GM12878 (cell line): ENCODE measurements at regions not wholly inside any gene's neighbourhood (a gene's known extent, or its start where the extent isn't known, plus 50 kb on each side); places are given as distances from the start of the nearest gene placed in this dataset.

ENCODE experiments used
- ATAC-seq: fragments of 200-7000 bp; cut with Tn5 transposase; 3 replicates; pipeline ENCODE4 v1.9.1; 2020; ENCODE audit warnings: mild to moderate bottlenecking, moderate library complexity
- BruUV-seq: library from RNA; stranded (reverse); fragments of 400-500 nt; replicated peaks from 2 replicates; lab custom pipeline; 2021; lab: Mats Ljungman, UMichigan
- CTCF ChIA-PET: fragments of 300-600 bp; sonication (Branson Sonifier 250); formaldehyde crosslinking; extraction: SDS; loops from one replicate; lab custom pipeline; 2021; ENCODE audit warnings: inconsistent platforms; lab: Yijun Ruan, JAX
- POLR2A ChIA-PET: fragments of 350-600 bp; formaldehyde crosslinking; extraction: SDS; loops from one replicate; lab custom pipeline; 2021; ENCODE audit warnings: inconsistent platforms; lab: Charles Lee
- RAD21 ChIA-PET: fragments of 300-600 bp; sonication (Branson Sonifier 250); formaldehyde crosslinking; loops from one replicate; lab custom pipeline; 2023; ENCODE audit warnings: antibody characterized with exemption; ENCODE audit not compliant: unreplicated experiment; lab: Charles Lee
- SMC1A ChIA-PET: fragments of 300-600 bp; sonication (Branson Sonifier 250); formaldehyde crosslinking; loops from one replicate; lab custom pipeline; 2023; ENCODE audit not compliant: unreplicated experiment, uncharacterized antibody; lab: Charles Lee
- DNase-seq: peaks from one replicate; pipeline ENCODE4 v3.0.0-alpha.2; 2011; ENCODE audit warnings: low read depth, low spot score
- FAIRE-seq: peaks from 3 replicates; lab custom pipeline; 2011; peaks lifted over from hg19 to GRCh38; lab: Jason Lieb, UNC
- H2AFZ ChIP-seq: 2 replicates; pipeline ENCODE4 v1.6.0; 2011; ENCODE audit warnings: low read depth, low read length, control low read depth; ENCODE audit not compliant: control insufficient read depth
- H3K27ac ChIP-seq: 2 replicates; pipeline ENCODE4 v1.5.1; 2011; ENCODE audit warnings: control low read depth; ENCODE audit not compliant: control insufficient read depth, insufficient read depth
- H3K27me3 ChIP-seq, 2 experiments: replicated peaks in 1 of 2; 2 replicates each; pipeline versions ENCODE4 v1.6.0 to v1.6.1; 2011; ENCODE audit warnings: low read length in 1 of 2; ENCODE audit not compliant: control insufficient read depth in 2 of 2, insufficient read depth in 2 of 2
- H3K36me3 ChIP-seq, 2 experiments: 2 replicates each; pipeline ENCODE4 v1.5.1; 2011; ENCODE audit warnings: low read length in 1 of 2; ENCODE audit not compliant: control insufficient read depth in 2 of 2, insufficient read depth in 2 of 2
- H3K4me1 ChIP-seq: 2 replicates; pipeline ENCODE4 v1.6.1; 2011; ENCODE audit warnings: mild to moderate bottlenecking, low read length, moderate library complexity, mixed read lengths; ENCODE audit not compliant: control insufficient read depth, insufficient read depth
- H3K4me2 ChIP-seq: 2 replicates; pipeline ENCODE4 v1.6.0; 2011; ENCODE audit warnings: control low read depth; ENCODE audit not compliant: control insufficient read depth, insufficient read depth
- H3K4me3 ChIP-seq: fragments of 200-600 bp; sonication (generic); 2 replicates; pipeline ENCODE4 v1.5.1; 2016
- H3K79me2 ChIP-seq: 2 replicates; pipeline ENCODE4 v1.6.0; 2011; ENCODE audit warnings: low read length; ENCODE audit not compliant: control insufficient read depth, insufficient read depth
- H3K9ac ChIP-seq: 2 replicates; pipeline ENCODE4 v1.8.0; 2011; ENCODE audit warnings: low read length, control low read depth, mixed read lengths; ENCODE audit not compliant: control insufficient read depth, insufficient read depth
- H3K9me3 ChIP-seq: replicated peaks from 3 replicates; pipeline ENCODE4 v1.5.1; 2011; ENCODE audit warnings: mild to moderate bottlenecking, low read length; ENCODE audit not compliant: control insufficient read depth, insufficient read depth
- H4K20me1 ChIP-seq: 2 replicates; pipeline ENCODE4 v1.6.0; 2011; ENCODE audit not compliant: control insufficient read depth, insufficient read depth
- BCL11A ChIP-seq: IDR thresholded peaks from 2 replicates; pipeline ENCODE4 v1.6.1; 2011; ENCODE audit warnings: low read depth, low read length
- CREB1 ChIP-seq: IDR thresholded peaks from 2 replicates; pipeline ENCODE4 v1.6.1; 2012; ENCODE audit warnings: low read depth, mild to moderate bottlenecking, inconsistent platforms
- E4F1 ChIP-seq: fragments of 450-650 bp; IDR thresholded peaks from 2 replicates; pipeline ENCODE4 v1.6.1; 2018; ENCODE audit warnings: borderline replicate concordance, mild to moderate bottlenecking; ENCODE audit not compliant: partially characterized antibody
- ESRRA ChIP-seq: IDR thresholded peaks from 2 replicates; pipeline ENCODE4 v1.6.1; 2012; ENCODE audit warnings: mild to moderate bottlenecking, low read length, improper control_type of control experiment
- FOS ChIP-seq: IDR thresholded peaks from 3 replicates; pipeline ENCODE4 v1.6.1; 2011; ENCODE audit warnings: borderline replicate concordance; ENCODE audit not compliant: insufficient read length; ENCODE audit errors: extremely low read depth
- GATAD2B ChIP-seq: fragments of 450-650 bp; conservative IDR thresholded peaks from 2 replicates; pipeline ENCODE4 v1.6.1; 2017; ENCODE audit warnings: low read depth, mild to moderate bottlenecking, moderate library complexity
- HDGF ChIP-seq: fragments of 450-650 bp; IDR thresholded peaks from 2 replicates; pipeline ENCODE4 v1.6.1; 2016; ENCODE audit warnings: antibody characterized with exemption
- NBN ChIP-seq: fragments of 450-650 bp; IDR thresholded peaks from 2 replicates; pipeline ENCODE4 v1.6.1; 2016
- POLR2AphosphoS2 ChIP-seq: IDR thresholded peaks from 2 replicates; pipeline ENCODE4 v1.6.1; 2011; ENCODE audit warnings: low read depth, mild to moderate bottlenecking, low read length, improper control_type of control experiment, moderate library complexity
- SMAD1 ChIP-seq: fragments of 450-650 bp; IDR thresholded peaks from 2 replicates; pipeline ENCODE4 v1.6.1; 2018; ENCODE audit warnings: mild to moderate bottlenecking, low read depth; ENCODE audit not compliant: partially characterized antibody
- TCF3 ChIP-seq: IDR thresholded peaks from 2 replicates; pipeline ENCODE4 v1.6.1; 2012; ENCODE audit warnings: low read depth, mild to moderate bottlenecking, low read length, borderline replicate concordance; ENCODE audit not compliant: insufficient read depth
- YY1 ChIP-seq: IDR thresholded peaks from 2 replicates; pipeline ENCODE4 v1.6.1; 2011; ENCODE audit warnings: low read depth, mild to moderate bottlenecking, low read length
- WGBS: methylation state at CpG from one replicate; pipeline ENCODE4 v1.1.6; 2016; ENCODE audit warnings: low lambda C conversion rate; ENCODE audit not compliant: insufficient replicate concordance, insufficient coverage; ENCODE audit errors: missing lambda C conversion rate; 5-methylcytosine and 5-hydroxymethylcytosine counted together
- in situ Hi-C: fragments of 300-500 bp; cut with MboI; formaldehyde crosslinking; loops from 9 replicates; pipeline ENCODE4 v1.14.3; 2018; ENCODE audit warnings: mixed read lengths
- intact Hi-C: fragments of 100-400 bp; cut with micrococcal nuclease; formaldehyde crosslinking; loops from one replicate; pipeline ENCODE4 v1.14.2; 2022; ENCODE audit not compliant: unreplicated experiment
- TF ChIP-seq, protein P1 (sequence below): IDR thresholded peaks from 2 replicates; pipeline ENCODE4 v1.6.1; 2011; ENCODE audit warnings: borderline replicate concordance, low read depth, mild to moderate bottlenecking, moderate library complexity, mixed read lengths, low read length; ENCODE audit not compliant: insufficient read depth; ENCODE audit errors: extremely low read length

DNA sequence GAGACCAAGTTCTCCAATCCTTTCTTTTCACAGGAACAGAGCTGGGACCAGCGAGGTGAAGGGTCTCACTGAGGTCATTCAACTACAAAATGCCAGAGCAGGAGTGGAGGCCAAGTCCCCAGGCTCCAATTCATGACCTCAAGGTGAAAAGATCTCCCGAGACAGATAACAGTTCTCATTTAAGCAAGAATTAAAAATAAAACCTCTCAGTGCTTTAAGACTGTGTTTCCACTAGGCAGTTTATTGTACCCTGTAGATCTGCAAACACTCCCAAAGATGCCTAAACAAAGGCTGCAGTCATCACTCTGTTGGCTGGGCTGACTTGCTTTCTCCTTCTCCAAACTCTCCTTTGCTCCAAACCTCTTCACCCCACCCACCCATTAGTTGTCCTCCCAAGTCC is 74.8 kb upstream of the CXCL12 start:
- RAD21 ChIA-PET = no interaction called here
- no peak for FAIRE-seq
- intact Hi-C loops = no loop called here
- POLR2A ChIA-PET = no interaction called here
- SMC1A ChIA-PET = no interaction called here
- in situ Hi-C loops = no loop called here
- Histone ChIP-seq H2AFZ (no peak overlapping the region), H3K4me1 (no peaks in the 10 kb centered on the region)
- TF ChIP-seq E4F1 (no peak), TCF3 (no peak), CREB1 (no peak), ESRRA (no peak), YY1 (no peak), NBN (no peak), BCL11A (no peak), POLR2AphosphoS2 (no peak), GATAD2B (no peak), SMAD1 (no peak), FOS (no peak), HDGF (no peak)
- TF ChIP-seq, protein P1, sequence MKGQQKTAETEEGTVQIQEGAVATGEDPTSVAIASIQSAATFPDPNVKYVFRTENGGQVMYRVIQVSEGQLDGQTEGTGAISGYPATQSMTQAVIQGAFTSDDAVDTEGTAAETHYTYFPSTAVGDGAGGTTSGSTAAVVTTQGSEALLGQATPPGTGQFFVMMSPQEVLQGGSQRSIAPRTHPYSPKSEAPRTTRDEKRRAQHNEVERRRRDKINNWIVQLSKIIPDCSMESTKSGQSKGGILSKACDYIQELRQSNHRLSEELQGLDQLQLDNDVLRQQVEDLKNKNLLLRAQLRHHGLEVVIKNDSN = no peak
- TF ChIP-seq, all 136 proteins: peak for 0
- no peak overlapping the region for H3K4me3 ChIP-seq
- 17% methylated on average over 2 of the region's 2 CpGs for WGBS
- no peaks in the 10 kb centered on the region for H4K20me1 ChIP-seq
- no peak overlapping the region for H3K27ac ChIP-seq
- DNase-seq (no peak), ATAC-seq (no peak)
- no peaks in the 10 kb centered on the region for H3K9me3 ChIP-seq
- BruUV-seq = no TSS peak
- H3K79me2 ChIP-seq = no peaks in the 10 kb centered on the region
- CTCF ChIA-PET = no interaction called here
- H3K36me3 ChIP-seq = no peaks in the 10 kb centered on the region
- no peaks in the 10 kb centered on the region; a peak in 1 of 4 replicates for H3K27me3 ChIP-seq
- H3K9ac ChIP-seq = no peak overlapping the region
- no peak overlapping the region for H3K4me2 ChIP-seq
